ENCODE measurements at regions not wholly inside any gene's neighbourhood (a gene's known extent, or its start where the extent isn't known, plus 50 kb on each side); places are given as distances from the start of the nearest gene placed in this dataset.

- H3K27ac ChIP-seq, result no peak overlapping the region
- TF ChIP-seq ZFX (IDR thresholded peaks at IDR 0.05) (no peak), CTCF (conservative IDR thresholded peaks at IDR 0.05) (no peak)
Measured at GRCh38 chr1:83790446-83790845, 208.5 kb downstream of the TTLL7 start.

DNA sequence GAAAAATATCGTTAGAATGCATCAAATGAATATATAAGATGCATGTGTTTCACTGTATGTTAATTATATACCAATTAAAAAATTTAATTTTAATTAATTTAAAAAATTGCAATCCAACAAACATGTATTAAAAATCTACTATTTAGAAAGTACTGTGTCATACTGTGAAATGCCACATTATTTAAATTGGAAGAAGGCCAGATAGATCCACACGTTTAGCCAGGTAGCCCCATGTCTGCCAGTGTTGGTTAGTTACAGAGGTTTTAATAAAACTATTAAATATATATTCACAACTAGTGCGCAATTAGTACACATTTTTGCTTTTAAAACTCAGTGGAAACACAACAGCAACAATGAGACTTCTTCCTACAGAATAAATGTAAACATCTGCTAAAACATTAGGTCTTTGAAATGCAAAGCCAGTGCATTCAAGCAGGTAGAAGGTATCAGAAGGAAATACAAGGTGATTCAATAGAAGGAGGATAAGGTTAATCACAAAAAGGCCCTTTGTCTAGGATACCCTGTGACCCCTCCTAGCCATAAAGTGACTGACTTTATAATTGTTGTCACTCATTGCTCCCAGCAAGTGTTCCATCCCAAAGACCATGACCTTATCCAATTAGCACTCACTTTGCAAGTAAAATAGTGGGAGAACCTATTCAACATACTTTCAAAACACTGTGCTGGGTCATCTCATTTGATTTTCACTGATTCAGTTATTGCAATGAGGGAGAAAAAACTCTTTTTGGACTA is 211.5 kb downstream of the TTLL7 start:
- TF ChIP-seq CTCF (conservative IDR thresholded peaks at IDR 0.05), result no peak
- no peak for TF ChIP-seq ZFX (IDR thresholded peaks at IDR 0.05)
- no peak overlapping the region for H3K27ac ChIP-seq

GRCh38 chr1:83781667-83782066 is 217.3 kb downstream of the TTLL7 start:
- TF ChIP-seq CTCF (conservative IDR thresholded peaks at IDR 0.05) (no peak), ZFX (IDR thresholded peaks at IDR 0.05) (no peak)

GRCh38 chr1:83779565-83779964 is 219.4 kb downstream of the TTLL7 start:
- TF ChIP-seq ZFX (IDR thresholded peaks at IDR 0.05) (no peak), CTCF (conservative IDR thresholded peaks at IDR 0.05) (no peak)
- H3K27ac ChIP-seq, result no peak overlapping the region

More at GRCh38 chr1:83781667-83782066, 217.3 kb downstream of the TTLL7 start:
- H3K27ac ChIP-seq, result no peak overlapping the region

DNA sequence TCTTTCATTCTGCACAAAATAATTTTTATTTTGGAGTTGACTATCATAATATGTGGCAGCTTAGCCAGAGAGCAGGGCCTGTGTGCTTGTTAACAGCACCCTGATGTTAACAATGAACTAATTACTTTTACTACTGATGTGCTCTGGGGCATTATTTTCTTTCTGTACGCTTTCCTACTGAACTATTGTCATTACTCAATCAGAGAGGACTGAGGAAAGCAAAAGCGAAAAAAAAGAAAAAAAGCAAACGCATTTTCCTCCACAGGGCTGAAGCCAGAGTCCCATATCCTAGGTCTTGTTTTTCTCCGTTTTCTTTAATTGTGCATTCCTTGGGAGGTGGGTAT is 221.2 kb downstream of the TTLL7 start:
- TF ChIP-seq CTCF (conservative IDR thresholded peaks at IDR 0.05) (no peak), ZFX (IDR thresholded peaks at IDR 0.05) (no peak)
- no peak overlapping the region for H3K27ac ChIP-seq

DNA sequence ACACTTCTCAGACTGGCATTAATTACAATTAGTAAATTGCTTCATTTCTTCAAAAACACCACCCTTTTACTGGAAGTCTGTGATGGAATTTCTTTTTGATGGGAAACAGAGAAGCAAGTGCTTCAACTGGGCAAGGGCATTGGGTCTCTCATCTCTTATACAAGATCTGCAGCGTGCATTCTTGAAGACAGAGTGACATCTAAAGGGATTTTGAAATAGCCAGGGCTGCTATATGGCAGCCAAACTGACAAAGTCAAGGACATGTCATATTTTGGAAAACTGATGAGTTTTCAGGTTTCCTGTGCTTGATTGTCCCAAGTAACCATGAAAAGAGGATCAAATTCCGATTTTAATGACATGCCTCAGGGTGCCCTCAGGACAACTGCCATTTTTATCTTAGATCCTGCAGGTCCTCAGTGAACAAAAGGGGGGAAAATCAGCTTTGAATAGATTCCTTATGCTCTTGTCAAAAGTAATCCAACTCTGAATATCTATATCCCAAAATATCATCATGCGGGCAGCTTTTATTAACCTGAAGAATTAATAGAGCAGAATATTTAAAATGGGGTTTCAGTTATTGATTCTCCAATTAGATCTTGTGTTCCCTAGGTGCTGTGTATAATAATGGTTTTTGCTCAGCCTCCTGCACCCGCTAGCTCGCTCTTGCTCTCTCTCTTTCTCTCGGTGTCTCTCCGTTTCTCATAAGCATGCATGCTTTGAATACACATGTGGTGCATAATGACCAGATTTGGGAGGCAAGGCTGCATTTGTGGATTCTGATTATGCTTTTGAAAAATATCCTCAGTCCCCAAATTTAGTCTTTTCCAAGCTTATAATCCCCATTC is 221.8 kb downstream of the TTLL7 start:
- no peak for TF ChIP-seq ZFX (IDR thresholded peaks at IDR 0.05)
- TF ChIP-seq CTCF (conservative IDR thresholded peaks at IDR 0.05), result peak; percentile 9
- H3K27ac ChIP-seq, result no peak overlapping the region

DNA sequence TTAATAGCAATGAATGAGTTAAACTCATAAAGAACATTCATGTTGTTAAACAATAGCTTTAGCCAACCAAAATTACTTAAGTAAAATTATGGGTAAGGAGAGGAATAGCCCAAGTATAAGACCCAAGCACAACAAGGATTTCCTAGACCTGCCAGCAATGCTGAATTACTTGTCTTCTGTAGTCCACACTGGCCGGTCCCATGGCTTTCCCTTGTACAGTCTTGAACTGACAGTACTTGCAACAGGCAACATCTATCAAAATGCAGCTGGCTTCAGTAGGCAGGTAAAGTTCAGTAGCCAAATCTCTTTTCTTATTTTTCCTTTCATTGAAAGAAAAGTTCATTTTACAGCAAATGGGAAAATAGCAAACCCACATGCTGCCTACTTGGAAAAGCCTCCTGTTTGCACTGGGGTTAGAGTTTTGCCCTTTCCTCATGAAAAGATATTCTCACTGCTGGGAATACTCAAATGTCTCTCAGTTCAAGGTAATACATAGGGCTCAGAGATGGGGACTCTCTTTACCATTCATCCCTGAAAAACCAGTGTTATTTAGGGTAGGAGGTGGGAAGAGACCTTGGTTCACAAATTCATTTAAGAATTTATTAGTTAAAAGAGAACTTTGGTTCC is 222.8 kb downstream of the TTLL7 start:
- H3K27ac ChIP-seq, result no peak overlapping the region
- no peak for TF ChIP-seq ZFX (IDR thresholded peaks at IDR 0.05)

Data from C4-2B (cell line).